HepG2 (cell line): ENCODE measurements at regions not wholly inside any gene's neighbourhood (a gene's known extent, or its start where the extent isn't known, plus 50 kb on each side); places are given as distances from the start of the nearest gene placed in this dataset.

Source experiments
- ATAC-seq: fragments of 200-7000 bp; cut with Tn5 transposase; 3 replicates; pipeline ENCODE4 v1.9.1; 2020; ENCODE audit warnings: mild to moderate bottlenecking, moderate library complexity
- BruUV-seq: library from RNA; stranded (reverse); fragments of 400-500 nt; replicated peaks from 2 replicates; lab custom pipeline; 2021; lab: Mats Ljungman, UMichigan
- CTCF ChIA-PET: fragments of 300-600 bp; formaldehyde crosslinking; extraction: SDS; loops from one replicate; lab custom pipeline; 2021; ENCODE audit warnings: low total read pairs, inconsistent platforms, low intra/inter-chr PET ratio; lab: Yijun Ruan, JAX
- POLR2A ChIA-PET: fragments of 350-600 bp; sonication (Branson Sonifier 250); formaldehyde crosslinking; loops from one replicate; lab custom pipeline; 2020; ENCODE audit warnings: antibody characterized with exemption, inconsistent platforms; lab: Yijun Ruan, JAX
- DNase-seq: peaks from one replicate; pipeline ENCODE4 v3.0.0-alpha.2; 2015; ENCODE audit warnings: low spot score
- FAIRE-seq: peaks from 3 replicates; lab custom pipeline; 2011; peaks lifted over from hg19 to GRCh38; lab: Jason Lieb, UNC
- H2AFZ ChIP-seq: one replicate; pipeline ENCODE4 v1.6.1; 2011; ENCODE audit warnings: low read length, inconsistent platforms
- H3K27ac ChIP-seq: fragments of 300-600 bp; 3 replicates; pipeline ENCODE4 v1.8.0; 2011; ENCODE audit warnings: mixed run types, mild to moderate bottlenecking, mixed read lengths, low read length, inconsistent platforms; ENCODE audit not compliant: insufficient read depth; ENCODE audit errors: extremely low read length
- H3K27me3 ChIP-seq, 2 experiments: fragments of 200-600 bp in 1 of 2; 2 replicates in 1 of 2; 3 replicates in 1 of 2; pipeline versions ENCODE4 v1.6.0 to v1.8.0; 2011; ENCODE audit warnings: low read length in 2 of 2, mild to moderate bottlenecking in 2 of 2, moderate library complexity in 2 of 2, inconsistent platforms in 1 of 2; ENCODE audit not compliant: insufficient read depth in 2 of 2, control insufficient read depth in 1 of 2
- H3K36me3 ChIP-seq, 2 experiments: fragments of 200-600 bp in 1 of 2; replicated peaks in 1 of 2; 2 replicates in 1 of 2; 3 replicates in 1 of 2; pipeline versions ENCODE4 v1.5.1 to v1.8.0; 2011; ENCODE audit warnings: low read length in 2 of 2, inconsistent platforms in 1 of 2; ENCODE audit not compliant: insufficient read depth in 2 of 2, control insufficient read depth in 1 of 2
- H3K4me1 ChIP-seq: 2 replicates; pipeline ENCODE4 v1.5.1; 2012; ENCODE audit warnings: low read length, inconsistent platforms; ENCODE audit not compliant: insufficient read depth
- H3K4me2 ChIP-seq: 2 replicates; pipeline ENCODE4 v1.6.0; 2011; ENCODE audit warnings: low read depth, low read length, inconsistent platforms
- H3K4me3 ChIP-seq, 3 experiments: fragments of 200-600 bp in 1 of 3; sonication (generic), shearing (Covaris generic) in 1 of 3; replicated peaks in 1 of 3; 2 replicates each; pipeline ENCODE4 v1.5.1; 2011 to 2016; ENCODE audit warnings: low read length in 3 of 3, inconsistent platforms in 2 of 3, low read depth in 2 of 3, mild to moderate bottlenecking in 2 of 3, control low read depth in 1 of 3, mixed read lengths in 1 of 3; ENCODE audit not compliant: insufficient read depth in 1 of 3
- H3K79me2 ChIP-seq: one replicate; pipeline ENCODE4 v1.6.1; 2011; ENCODE audit warnings: low read length, inconsistent platforms; ENCODE audit not compliant: insufficient read depth
- H3K9ac ChIP-seq: 2 replicates; pipeline ENCODE4 v1.6.0; 2011; ENCODE audit warnings: mild to moderate bottlenecking, low read depth, low read length, inconsistent platforms; ENCODE audit not compliant: insufficient read depth
- H3K9me3 ChIP-seq: 2 replicates; pipeline ENCODE4 v1.5.1; 2012; ENCODE audit warnings: mild to moderate bottlenecking, low read length
- H4K20me1 ChIP-seq: 2 replicates; pipeline ENCODE4 v1.6.0; 2011; ENCODE audit warnings: inconsistent platforms, mild to moderate bottlenecking, low read length, moderate library complexity; ENCODE audit not compliant: insufficient read depth
- ARNT2 ChIP-seq: sonication (generic); formaldehyde crosslinking; IDR thresholded peaks from 2 replicates; pipeline ENCODE4 v1.8.0; 2022; ENCODE audit warnings: mild to moderate bottlenecking, low read depth, missing genetic modification reagents, moderate library complexity
- CBX5 ChIP-seq: sonication (generic); formaldehyde crosslinking; IDR thresholded peaks from 2 replicates; pipeline ENCODE4 v1.4.0; 2020; ENCODE audit warnings: missing genetic modification reagents, borderline replicate concordance
- NFE2 ChIP-seq: sonication (generic); formaldehyde crosslinking; IDR thresholded peaks from 2 replicates; pipeline ENCODE4 v1.4.0; 2020; ENCODE audit warnings: missing genetic modification reagents
- NFRKB ChIP-seq: fragments of 450-650 bp; IDR thresholded peaks from 2 replicates; pipeline ENCODE4 v1.6.1; 2017
- WGBS: methylation state at CpG from one replicate; pipeline ENCODE4 v1.1.6; 2017; ENCODE audit warnings: low lambda C conversion rate; 5-methylcytosine and 5-hydroxymethylcytosine counted together
- in situ Hi-C: cut with HindIII; loops from 2 replicates; pipeline ENCODE4 v1.10.0; 2017; ENCODE audit warnings: low pct_unique_long_range_greater_than_20kb; ENCODE audit not compliant: extremely low pct_ligation_motif_present
- intact Hi-C: fragments of 100-400 bp; cut with micrococcal nuclease; formaldehyde crosslinking; loops from one replicate; pipeline ENCODE4 v1.10.0; 2022; ENCODE audit not compliant: unreplicated experiment
- TF ChIP-seq, protein P1 (sequence below), 2 experiments: IDR thresholded peaks; 2 replicates each; pipeline ENCODE4 v1.6.1; 2011 to 2012; ENCODE audit warnings: low read length in 2 of 2, borderline replicate concordance in 1 of 2, low read depth in 1 of 2, mild to moderate bottlenecking in 1 of 2, moderate library complexity in 1 of 2
- TF ChIP-seq, protein P2 (sequence below): sonication (generic); formaldehyde crosslinking; IDR thresholded peaks from 2 replicates; pipeline ENCODE4 v1.4.0; 2020; ENCODE audit warnings: missing genetic modification reagents

DNA sequence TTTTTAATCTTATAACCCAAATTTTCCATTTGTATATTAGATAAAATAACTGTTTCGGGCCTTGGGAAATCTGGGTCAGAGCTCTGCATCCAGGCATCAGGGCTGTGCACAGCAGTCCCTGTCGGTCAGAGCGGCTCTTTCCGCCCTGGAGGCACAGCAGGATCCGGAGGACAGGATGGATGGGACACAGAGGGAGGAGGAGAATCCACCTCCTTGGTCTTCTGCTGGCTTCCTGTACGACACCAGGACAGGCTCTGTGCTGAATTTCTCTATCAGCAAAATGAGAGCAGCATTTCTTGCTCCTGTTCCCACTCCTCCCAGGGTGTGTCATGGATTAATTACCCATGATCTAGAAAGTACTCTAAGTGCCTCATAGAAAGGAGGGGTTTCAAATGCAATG lies 254.9 kb downstream of the SKAP2 start (continued):
- TF ChIP-seq, protein P1, sequence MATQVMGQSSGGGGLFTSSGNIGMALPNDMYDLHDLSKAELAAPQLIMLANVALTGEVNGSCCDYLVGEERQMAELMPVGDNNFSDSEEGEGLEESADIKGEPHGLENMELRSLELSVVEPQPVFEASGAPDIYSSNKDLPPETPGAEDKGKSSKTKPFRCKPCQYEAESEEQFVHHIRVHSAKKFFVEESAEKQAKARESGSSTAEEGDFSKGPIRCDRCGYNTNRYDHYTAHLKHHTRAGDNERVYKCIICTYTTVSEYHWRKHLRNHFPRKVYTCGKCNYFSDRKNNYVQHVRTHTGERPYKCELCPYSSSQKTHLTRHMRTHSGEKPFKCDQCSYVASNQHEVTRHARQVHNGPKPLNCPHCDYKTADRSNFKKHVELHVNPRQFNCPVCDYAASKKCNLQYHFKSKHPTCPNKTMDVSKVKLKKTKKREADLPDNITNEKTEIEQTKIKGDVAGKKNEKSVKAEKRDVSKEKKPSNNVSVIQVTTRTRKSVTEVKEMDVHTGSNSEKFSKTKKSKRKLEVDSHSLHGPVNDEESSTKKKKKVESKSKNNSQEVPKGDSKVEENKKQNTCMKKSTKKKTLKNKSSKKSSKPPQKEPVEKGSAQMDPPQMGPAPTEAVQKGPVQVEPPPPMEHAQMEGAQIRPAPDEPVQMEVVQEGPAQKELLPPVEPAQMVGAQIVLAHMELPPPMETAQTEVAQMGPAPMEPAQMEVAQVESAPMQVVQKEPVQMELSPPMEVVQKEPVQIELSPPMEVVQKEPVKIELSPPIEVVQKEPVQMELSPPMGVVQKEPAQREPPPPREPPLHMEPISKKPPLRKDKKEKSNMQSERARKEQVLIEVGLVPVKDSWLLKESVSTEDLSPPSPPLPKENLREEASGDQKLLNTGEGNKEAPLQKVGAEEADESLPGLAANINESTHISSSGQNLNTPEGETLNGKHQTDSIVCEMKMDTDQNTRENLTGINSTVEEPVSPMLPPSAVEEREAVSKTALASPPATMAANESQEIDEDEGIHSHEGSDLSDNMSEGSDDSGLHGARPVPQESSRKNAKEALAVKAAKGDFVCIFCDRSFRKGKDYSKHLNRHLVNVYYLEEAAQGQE (IDR thresholded peaks at IDR 0.05; ENCODE audit: borderline replicate concordance in 1 of 2, low read depth in 1 of 2, low read length in 2 of 2): no peak
- TF ChIP-seq ARNT2 (CRISPR knock-in tag) (no peak), CBX5 (no peak)
- TF ChIP-seq, protein P2, sequence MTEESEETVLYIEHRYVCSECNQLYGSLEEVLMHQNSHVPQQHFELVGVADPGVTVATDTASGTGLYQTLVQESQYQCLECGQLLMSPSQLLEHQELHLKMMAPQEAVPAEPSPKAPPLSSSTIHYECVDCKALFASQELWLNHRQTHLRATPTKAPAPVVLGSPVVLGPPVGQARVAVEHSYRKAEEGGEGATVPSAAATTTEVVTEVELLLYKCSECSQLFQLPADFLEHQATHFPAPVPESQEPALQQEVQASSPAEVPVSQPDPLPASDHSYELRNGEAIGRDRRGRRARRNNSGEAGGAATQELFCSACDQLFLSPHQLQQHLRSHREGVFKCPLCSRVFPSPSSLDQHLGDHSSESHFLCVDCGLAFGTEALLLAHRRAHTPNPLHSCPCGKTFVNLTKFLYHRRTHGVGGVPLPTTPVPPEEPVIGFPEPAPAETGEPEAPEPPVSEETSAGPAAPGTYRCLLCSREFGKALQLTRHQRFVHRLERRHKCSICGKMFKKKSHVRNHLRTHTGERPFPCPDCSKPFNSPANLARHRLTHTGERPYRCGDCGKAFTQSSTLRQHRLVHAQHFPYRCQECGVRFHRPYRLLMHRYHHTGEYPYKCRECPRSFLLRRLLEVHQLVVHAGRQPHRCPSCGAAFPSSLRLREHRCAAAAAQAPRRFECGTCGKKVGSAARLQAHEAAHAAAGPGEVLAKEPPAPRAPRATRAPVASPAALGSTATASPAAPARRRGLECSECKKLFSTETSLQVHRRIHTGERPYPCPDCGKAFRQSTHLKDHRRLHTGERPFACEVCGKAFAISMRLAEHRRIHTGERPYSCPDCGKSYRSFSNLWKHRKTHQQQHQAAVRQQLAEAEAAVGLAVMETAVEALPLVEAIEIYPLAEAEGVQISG (CRISPR knock-in tag): no peak

DNA sequence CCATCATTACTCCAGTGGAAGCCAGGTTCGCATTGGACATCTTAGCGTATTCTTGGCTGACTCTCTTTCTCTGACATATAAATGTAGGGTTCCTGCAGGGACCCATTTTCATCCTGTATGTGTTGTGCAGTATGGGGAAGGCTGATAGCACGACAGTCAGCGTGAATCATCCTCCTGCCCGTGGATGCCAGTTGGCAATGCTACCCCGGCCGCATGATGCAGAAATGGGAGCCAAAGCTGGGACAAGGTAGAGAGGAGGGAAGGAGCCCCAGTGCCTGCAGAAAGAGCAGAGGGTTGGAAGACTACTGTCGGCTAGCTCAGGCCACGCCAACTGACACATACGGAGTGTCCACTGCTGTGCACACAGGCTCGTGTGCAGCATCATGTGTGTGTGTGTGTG lies 251.6 kb downstream of the SKAP2 start:
- H3K4me1 ChIP-seq: no peaks in the 10 kb centered on the region
- FAIRE-seq (no peak), ATAC-seq (no peak), DNase-seq (no peak)
- in situ Hi-C loops (no loop called here), intact Hi-C loops (no loop called here)
- H3K79me2 ChIP-seq: no peaks in the 10 kb centered on the region
- H3K9ac ChIP-seq: no peak overlapping the region
- no peak overlapping the region for H3K27ac ChIP-seq
- H4K20me1 ChIP-seq: no peaks in the 10 kb centered on the region
- TF ChIP-seq NFRKB (no peak), NFE2 (CRISPR knock-in tag) (no peak)
- BruUV-seq: no TSS peak
- H3K9me3 ChIP-seq: no peaks in the 10 kb centered on the region
- ChIA-PET CTCF (no interaction called here), POLR2A (no interaction called here)
- H3K4me3 ChIP-seq: no peak overlapping the region
- H2AFZ ChIP-seq: no peak overlapping the region
- H3K27me3 ChIP-seq: peaks cover 1 to 13% of the 10 kb centered on the region in 2 experiments
- 48% methylated on average over 11 of the region's 11 CpGs for WGBS
- no peak overlapping the region for H3K4me2 ChIP-seq
- no peaks in the 10 kb centered on the region for H3K36me3 ChIP-seq
